ENCODE measurements at regions not wholly inside any gene's neighbourhood (a gene's known extent, or its start where the extent isn't known, plus 50 kb on each side); places are given as distances from the start of the nearest gene placed in this dataset.

DNA sequence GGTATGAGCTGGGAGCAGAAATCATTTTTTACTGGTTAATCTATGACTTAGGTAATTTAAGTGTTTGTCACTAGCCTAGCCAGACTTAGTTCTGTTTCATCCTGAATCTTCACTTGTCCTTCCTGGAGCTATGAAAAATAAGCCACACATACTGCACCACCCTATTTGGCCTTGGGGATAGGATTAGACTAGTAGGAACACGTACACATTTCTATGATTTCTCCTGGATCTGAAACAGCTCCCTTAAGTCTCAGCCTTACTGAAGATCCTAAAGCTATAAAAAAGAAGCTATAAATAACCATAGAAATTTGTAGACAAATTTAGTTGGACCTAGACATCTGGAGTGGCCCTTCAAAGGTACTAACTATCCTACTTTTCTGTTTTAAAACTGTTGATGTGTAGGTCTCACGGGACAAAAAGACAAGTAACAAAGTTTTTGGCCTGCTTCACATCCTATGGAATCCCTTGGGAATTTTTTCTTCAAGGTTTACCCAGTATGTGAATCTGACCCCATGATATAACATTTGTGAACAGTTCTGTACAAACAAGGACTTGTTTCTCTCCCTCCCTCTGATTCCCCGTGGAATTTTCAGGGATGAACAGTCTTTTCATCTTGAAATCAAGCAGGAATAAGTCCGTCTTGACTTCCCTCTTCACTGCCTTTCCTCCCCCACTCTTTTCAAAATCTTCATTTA is 275.0 kb downstream of the FAM76B start:
- TF ChIP-seq POLR2AphosphoS5 (IDR thresholded peaks at IDR 0.05; ENCODE audit: low read depth, low read length) (no peak), TAF1 (IDR thresholded peaks at IDR 0.05; ENCODE audit: borderline replicate concordance, insufficient read depth, low read length) (no peak), SIN3A (IDR thresholded peaks at IDR 0.05; ENCODE audit: borderline replicate concordance, insufficient read depth, low read length) (no peak), FOXP2 (optimal IDR thresholded peaks at IDR 0.05; ENCODE audit: borderline replicate concordance, extremely low read depth, extremely low read length, insufficient read depth) (no peak)
- TF ChIP-seq, protein P1, sequence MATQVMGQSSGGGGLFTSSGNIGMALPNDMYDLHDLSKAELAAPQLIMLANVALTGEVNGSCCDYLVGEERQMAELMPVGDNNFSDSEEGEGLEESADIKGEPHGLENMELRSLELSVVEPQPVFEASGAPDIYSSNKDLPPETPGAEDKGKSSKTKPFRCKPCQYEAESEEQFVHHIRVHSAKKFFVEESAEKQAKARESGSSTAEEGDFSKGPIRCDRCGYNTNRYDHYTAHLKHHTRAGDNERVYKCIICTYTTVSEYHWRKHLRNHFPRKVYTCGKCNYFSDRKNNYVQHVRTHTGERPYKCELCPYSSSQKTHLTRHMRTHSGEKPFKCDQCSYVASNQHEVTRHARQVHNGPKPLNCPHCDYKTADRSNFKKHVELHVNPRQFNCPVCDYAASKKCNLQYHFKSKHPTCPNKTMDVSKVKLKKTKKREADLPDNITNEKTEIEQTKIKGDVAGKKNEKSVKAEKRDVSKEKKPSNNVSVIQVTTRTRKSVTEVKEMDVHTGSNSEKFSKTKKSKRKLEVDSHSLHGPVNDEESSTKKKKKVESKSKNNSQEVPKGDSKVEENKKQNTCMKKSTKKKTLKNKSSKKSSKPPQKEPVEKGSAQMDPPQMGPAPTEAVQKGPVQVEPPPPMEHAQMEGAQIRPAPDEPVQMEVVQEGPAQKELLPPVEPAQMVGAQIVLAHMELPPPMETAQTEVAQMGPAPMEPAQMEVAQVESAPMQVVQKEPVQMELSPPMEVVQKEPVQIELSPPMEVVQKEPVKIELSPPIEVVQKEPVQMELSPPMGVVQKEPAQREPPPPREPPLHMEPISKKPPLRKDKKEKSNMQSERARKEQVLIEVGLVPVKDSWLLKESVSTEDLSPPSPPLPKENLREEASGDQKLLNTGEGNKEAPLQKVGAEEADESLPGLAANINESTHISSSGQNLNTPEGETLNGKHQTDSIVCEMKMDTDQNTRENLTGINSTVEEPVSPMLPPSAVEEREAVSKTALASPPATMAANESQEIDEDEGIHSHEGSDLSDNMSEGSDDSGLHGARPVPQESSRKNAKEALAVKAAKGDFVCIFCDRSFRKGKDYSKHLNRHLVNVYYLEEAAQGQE (IDR thresholded peaks at IDR 0.05; ENCODE audit: insufficient read depth in 1 of 2, low read depth in 2 of 2, low read length in 2 of 2) = no peak
